ENCODE measurements at regions not wholly inside any gene's neighbourhood (a gene's known extent, or its start where the extent isn't known, plus 50 kb on each side); places are given as distances from the start of the nearest gene placed in this dataset.
"Not testable (repeated sequence)": the region's sequence is repeated elsewhere in the genome, so short reads cannot be mapped to it uniquely, and the experiment has no call there.

GRCh38 chrX:25112156-25112555 lies 96.4 kb upstream of the ARX start:
- Histone ChIP-seq H3K4me3 (ENCODE audit: low read depth in 1 of 3, low read length in 3 of 3) (no peak overlapping the region), H3K9me3 (ENCODE audit: control insufficient read depth in 2 of 2, insufficient read depth in 1 of 2, low read depth in 1 of 2, low read length in 1 of 2) (no peaks in the 10 kb centered on the region), H3K4me1 (ENCODE audit: control insufficient read depth in 3 of 3, insufficient read depth in 2 of 3, low read depth in 1 of 3, low read length in 2 of 3) (no peaks in the 10 kb centered on the region), H3K27ac (ENCODE audit: low read depth in 1 of 3, low read length in 2 of 3) (no peak overlapping the region), H3K27me3 (ENCODE audit: control insufficient read depth in 3 of 3, insufficient read depth in 3 of 3, low read length in 3 of 3) (no peaks in the 10 kb centered on the region), H3K36me3 (ENCODE audit: control insufficient read depth in 3 of 3, insufficient read depth in 2 of 3, low read depth in 1 of 3, low read length in 3 of 3) (no peaks in the 10 kb centered on the region)
- 88 to 95% (median 94%) methylated on average over 2 of the region's 2 CpGs for WGBS, 3 donors
- DNase-seq = no peak
- FAIRE-seq = no peak

GRCh38 chrX:25108481-25108880 lies 92.7 kb upstream of the ARX start:
- Histone ChIP-seq H3K4me1 (ENCODE audit: control insufficient read depth in 3 of 3, insufficient read depth in 2 of 3, low read depth in 1 of 3, low read length in 2 of 3) (no peaks in the 10 kb centered on the region), H3K27ac (ENCODE audit: low read depth in 1 of 3, low read length in 2 of 3) (no peak overlapping the region), H3K27me3 (ENCODE audit: control insufficient read depth in 3 of 3, insufficient read depth in 3 of 3, low read length in 3 of 3) (no peaks in the 10 kb centered on the region), H3K9me3 (ENCODE audit: control insufficient read depth in 2 of 2, insufficient read depth in 1 of 2, low read depth in 1 of 2, low read length in 1 of 2) (no peaks in the 10 kb centered on the region), H3K36me3 (ENCODE audit: control insufficient read depth in 3 of 3, insufficient read depth in 2 of 3, low read depth in 1 of 3, low read length in 3 of 3) (no peaks in the 10 kb centered on the region), H3K4me3 (ENCODE audit: low read depth in 1 of 3, low read length in 3 of 3) (no peak overlapping the region)
- WGBS, 3 donors = 62 to 75% (median 69%) methylated on average over 2 of the region's 2 CpGs
- DNase-seq (no peak), FAIRE-seq (no peak)

DNA sequence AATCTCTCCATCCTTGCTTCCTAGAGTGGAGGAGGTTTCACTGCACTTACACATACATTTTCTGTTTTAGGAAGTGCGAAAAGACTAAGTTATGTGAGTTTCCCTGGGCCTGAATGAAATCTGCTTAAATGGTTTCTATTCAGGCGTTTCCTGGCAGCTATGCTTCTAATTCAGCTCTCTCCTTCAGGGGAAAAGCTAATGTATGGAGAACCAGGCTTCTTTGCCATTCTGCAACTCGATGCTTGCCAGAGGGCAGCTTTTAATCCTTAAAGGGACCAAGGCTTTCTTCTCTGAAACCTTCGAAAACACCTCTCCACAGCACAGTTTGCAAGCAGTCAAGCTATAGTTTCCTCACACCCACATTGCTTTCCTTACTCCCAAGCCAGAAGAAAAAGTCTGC lies 89.5 kb upstream of the ARX start:
- Histone ChIP-seq H3K4me3 (ENCODE audit: low read depth in 1 of 3, low read length in 3 of 3) (no peak overlapping the region), H3K27ac (ENCODE audit: low read depth in 1 of 3, low read length in 2 of 3) (no peak overlapping the region), H3K27me3 (ENCODE audit: control insufficient read depth in 3 of 3, insufficient read depth in 3 of 3, low read length in 3 of 3) (no peaks in the 10 kb centered on the region), H3K36me3 (ENCODE audit: control insufficient read depth in 3 of 3, insufficient read depth in 2 of 3, low read depth in 1 of 3, low read length in 3 of 3) (no peaks in the 10 kb centered on the region), H3K9me3 (ENCODE audit: control insufficient read depth in 2 of 2, insufficient read depth in 1 of 2, low read depth in 1 of 2, low read length in 1 of 2) (no peaks in the 10 kb centered on the region), H3K4me1 (ENCODE audit: control insufficient read depth in 3 of 3, insufficient read depth in 2 of 3, low read depth in 1 of 3, low read length in 2 of 3) (no peaks in the 10 kb centered on the region)
- DNase-seq (no peak), FAIRE-seq (no peak)
- 35 to 57% (median 51%) methylated on average over 4 of the region's 4 CpGs for WGBS, 3 donors

- no peaks in the 10 kb centered on the region for H3K9me3 ChIP-seq (ENCODE audit: control insufficient read depth in 2 of 2, insufficient read depth in 1 of 2, low read depth in 1 of 2, low read length in 1 of 2)
- DNase-seq (no peak), FAIRE-seq (no peak)
- H3K4me3 ChIP-seq (ENCODE audit: low read depth in 1 of 3, low read length in 3 of 3) = no peak overlapping the region
- H3K4me1 ChIP-seq (ENCODE audit: control insufficient read depth in 3 of 3, insufficient read depth in 2 of 3, low read depth in 1 of 3, low read length in 2 of 3) = no peaks in the 10 kb centered on the region
- no peaks in the 10 kb centered on the region for H3K27me3 ChIP-seq (ENCODE audit: control insufficient read depth in 3 of 3, insufficient read depth in 3 of 3, low read length in 3 of 3)
- no peaks in the 10 kb centered on the region for H3K36me3 ChIP-seq (ENCODE audit: control insufficient read depth in 3 of 3, insufficient read depth in 2 of 3, low read depth in 1 of 3, low read length in 3 of 3)
- no peak overlapping the region for H3K27ac ChIP-seq (ENCODE audit: low read depth in 1 of 3, low read length in 2 of 3)
- 49 to 62% (median 59%) methylated on average over 3 of the region's 3 CpGs for WGBS, 3 donors
Observed at GRCh38 chrX:25096522-25097045, 80.8 kb upstream of the ARX start.

GRCh38 chrX:25091152-25091551 lies 75.4 kb upstream of the ARX start:
- WGBS, 3 donors = 44 to 61% (median 56%) methylated on average over 1 of the region's 1 CpG
- not testable (repeated sequence) for H3K4me3 ChIP-seq (ENCODE audit: low read depth in 1 of 3, low read length in 3 of 3); H3K9me3 ChIP-seq (ENCODE audit: control insufficient read depth in 2 of 2, insufficient read depth in 1 of 2, low read depth in 1 of 2, low read length in 1 of 2); H3K36me3 ChIP-seq (ENCODE audit: control insufficient read depth in 3 of 3, insufficient read depth in 2 of 3, low read depth in 1 of 3, low read length in 3 of 3); H3K4me1 ChIP-seq (ENCODE audit: control insufficient read depth in 3 of 3, insufficient read depth in 2 of 3, low read depth in 1 of 3, low read length in 2 of 3); FAIRE-seq; H3K27me3 ChIP-seq (ENCODE audit: control insufficient read depth in 3 of 3, insufficient read depth in 3 of 3, low read length in 3 of 3); H3K27ac ChIP-seq (ENCODE audit: low read depth in 1 of 3, low read length in 2 of 3); DNase-seq

- WGBS, 3 donors = 83 to 86% (median 85%) methylated on average over 1 of the region's 1 CpG
- DNase-seq (no peak), FAIRE-seq (no peak)
- H3K27ac ChIP-seq (ENCODE audit: low read depth in 1 of 3, low read length in 2 of 3) = no peak overlapping the region
- peaks cover 0 to 5% of the 10 kb centered on the region in 2 donors for H3K9me3 ChIP-seq (ENCODE audit: control insufficient read depth in 2 of 2, insufficient read depth in 1 of 2, low read depth in 1 of 2, low read length in 1 of 2)
- no peaks in the 10 kb centered on the region for H3K36me3 ChIP-seq (ENCODE audit: control insufficient read depth in 3 of 3, insufficient read depth in 2 of 3, low read depth in 1 of 3, low read length in 3 of 3)
- H3K4me1 ChIP-seq (ENCODE audit: control insufficient read depth in 3 of 3, insufficient read depth in 2 of 3, low read depth in 1 of 3, low read length in 2 of 3) = no peaks in the 10 kb centered on the region
- H3K27me3 ChIP-seq (ENCODE audit: control insufficient read depth in 3 of 3, insufficient read depth in 3 of 3, low read length in 3 of 3) = peaks cover 0 to 2% (median 0%) of the 10 kb centered on the region in 3 donors
- H3K4me3 ChIP-seq (ENCODE audit: low read depth in 1 of 3, low read length in 3 of 3) = no peak overlapping the region
Observed at GRCh38 chrX:25084446-25084845, 68.7 kb upstream of the ARX start.

GRCh38 chrX:25083661-25084060 lies 67.9 kb upstream of the ARX start:
- Histone ChIP-seq H3K4me1 (ENCODE audit: control insufficient read depth in 3 of 3, insufficient read depth in 2 of 3, low read depth in 1 of 3, low read length in 2 of 3) (no peaks in the 10 kb centered on the region), H3K9me3 (ENCODE audit: control insufficient read depth in 2 of 2, insufficient read depth in 1 of 2, low read depth in 1 of 2, low read length in 1 of 2) (peaks cover 0 to 5% of the 10 kb centered on the region in 2 donors), H3K27ac (ENCODE audit: low read depth in 1 of 3, low read length in 2 of 3) (no peak overlapping the region), H3K36me3 (ENCODE audit: control insufficient read depth in 3 of 3, insufficient read depth in 2 of 3, low read depth in 1 of 3, low read length in 3 of 3) (no peaks in the 10 kb centered on the region), H3K4me3 (ENCODE audit: low read depth in 1 of 3, low read length in 3 of 3) (no peak overlapping the region), H3K27me3 (ENCODE audit: control insufficient read depth in 3 of 3, insufficient read depth in 3 of 3, low read length in 3 of 3) (peaks cover 0 to 2% (median 0%) of the 10 kb centered on the region in 3 donors)
- WGBS, 3 donors = 64 to 78% (median 65%) methylated on average over 3 of the region's 3 CpGs
- DNase-seq (no peak), FAIRE-seq (no peak)

DNA sequence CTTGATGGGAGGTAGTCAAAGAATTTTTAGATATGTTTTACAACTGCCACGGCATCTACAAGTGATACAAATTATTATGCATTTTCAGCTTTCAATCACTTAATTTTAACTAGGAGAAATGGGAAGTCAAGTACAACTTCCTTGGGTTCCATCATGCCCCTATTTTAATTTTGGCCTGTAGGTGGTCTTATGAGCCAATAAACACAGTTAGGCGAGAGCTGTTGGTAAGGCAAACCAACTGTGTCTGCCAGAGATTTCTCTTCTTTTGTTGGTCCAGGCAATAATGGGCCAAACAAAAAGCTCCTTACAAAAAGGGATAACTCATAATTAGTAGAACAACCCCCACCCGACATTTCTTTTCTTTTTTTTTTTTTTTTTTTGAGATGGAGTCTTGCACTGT lies 63.3 kb upstream of the ARX start:
- H3K4me1 ChIP-seq (ENCODE audit: control insufficient read depth in 3 of 3, insufficient read depth in 2 of 3, low read depth in 1 of 3, low read length in 2 of 3) = no peaks in the 10 kb centered on the region
- FAIRE-seq = no peak
- WGBS, 3 donors = 70 to 92% (median 74%) methylated on average over 2 to 3 of the region's 3 CpGs

DNA sequence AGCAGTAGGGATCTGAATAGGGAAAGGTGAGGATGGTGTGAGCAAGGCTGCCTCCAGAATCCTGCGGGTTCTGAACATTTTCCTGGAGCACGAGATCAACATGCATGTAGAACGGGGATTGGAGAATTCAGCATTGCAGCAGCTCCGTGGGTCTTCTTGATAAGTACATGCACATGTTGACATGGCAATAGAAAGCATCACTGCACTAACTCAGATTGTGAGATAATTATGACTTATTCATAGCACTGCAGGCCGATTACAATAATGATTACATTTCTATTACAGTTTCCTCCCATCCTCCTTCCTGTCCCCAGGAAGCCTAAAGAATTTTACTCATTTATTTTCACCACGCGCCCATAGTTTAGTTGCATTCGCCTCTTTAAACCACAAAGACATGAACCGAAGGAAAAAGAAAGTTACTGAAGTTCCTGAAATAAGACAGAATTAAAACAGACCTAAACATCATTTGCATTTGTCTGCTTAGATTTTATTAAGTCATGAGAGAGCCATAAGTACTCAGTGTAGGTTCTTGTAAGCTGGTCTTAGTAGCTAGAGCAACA lies 61.3 kb upstream of the ARX start:
- no peak overlapping the region for H3K4me3 ChIP-seq (ENCODE audit: low read depth in 1 of 3, low read length in 3 of 3)
- DNase-seq (no peak), FAIRE-seq (no peak)
- 70 to 81% (median 76%) methylated on average over 9 of the region's 9 CpGs for WGBS, 3 donors
- no peak overlapping the region for H3K27ac ChIP-seq (ENCODE audit: low read depth in 1 of 3, low read length in 2 of 3)
- no peaks in the 10 kb centered on the region for H3K9me3 ChIP-seq (ENCODE audit: control insufficient read depth in 2 of 2, insufficient read depth in 1 of 2, low read depth in 1 of 2, low read length in 1 of 2)
- H3K36me3 ChIP-seq (ENCODE audit: control insufficient read depth in 3 of 3, insufficient read depth in 2 of 3, low read depth in 1 of 3, low read length in 3 of 3) = no peaks in the 10 kb centered on the region
- H3K4me1 ChIP-seq (ENCODE audit: control insufficient read depth in 3 of 3, insufficient read depth in 2 of 3, low read depth in 1 of 3, low read length in 2 of 3) = no peaks in the 10 kb centered on the region
- peaks cover 0 to 2% (median 0%) of the 10 kb centered on the region in 3 donors for H3K27me3 ChIP-seq (ENCODE audit: control insufficient read depth in 3 of 3, insufficient read depth in 3 of 3, low read length in 3 of 3)

More for the DNA sequence above, 63.3 kb upstream of the ARX start:
- Histone ChIP-seq H3K4me3 (ENCODE audit: low read depth in 1 of 3, low read length in 3 of 3) (no peak overlapping the region), H3K27me3 (ENCODE audit: control insufficient read depth in 3 of 3, insufficient read depth in 3 of 3, low read length in 3 of 3) (peaks cover 0 to 2% (median 0%) of the 10 kb centered on the region in 3 donors), H3K27ac (ENCODE audit: low read depth in 1 of 3, low read length in 2 of 3) (no peak overlapping the region), H3K9me3 (ENCODE audit: control insufficient read depth in 2 of 2, insufficient read depth in 1 of 2, low read depth in 1 of 2, low read length in 1 of 2) (no peaks in the 10 kb centered on the region), H3K36me3 (ENCODE audit: control insufficient read depth in 3 of 3, insufficient read depth in 2 of 3, low read depth in 1 of 3, low read length in 3 of 3) (no peaks in the 10 kb centered on the region)
- DNase-seq = no peak
